HG03108 (cell line): ENCODE measurements at regions not wholly inside any gene's neighbourhood (a gene's known extent, or its start where the extent isn't known, plus 50 kb on each side); places are given as distances from the start of the nearest gene placed in this dataset.
"Not testable (repeated sequence)": the region's sequence is repeated elsewhere in the genome, so short reads cannot be mapped to it uniquely, and the experiment has no call there.

Experiments used
- ATAC-seq: cut with Tn5 transposase; IDR thresholded peaks from one replicate; pipeline ENCODE4 v1.9.1; 2021; ENCODE audit warnings: moderate library complexity; ENCODE audit not compliant: unreplicated experiment

GRCh38 chr14:77985211-77985615 lies 185.0 kb upstream of the NRXN3 start:
- no peak for ATAC-seq

- no peak for ATAC-seq
These were observed 183.4 kb upstream of the NRXN3 start for GRCh38 chr14:77986773-77987172.

GRCh38 chr14:77988096-77988870 lies 181.9 kb upstream of the NRXN3 start:
- no peak for ATAC-seq

DNA sequence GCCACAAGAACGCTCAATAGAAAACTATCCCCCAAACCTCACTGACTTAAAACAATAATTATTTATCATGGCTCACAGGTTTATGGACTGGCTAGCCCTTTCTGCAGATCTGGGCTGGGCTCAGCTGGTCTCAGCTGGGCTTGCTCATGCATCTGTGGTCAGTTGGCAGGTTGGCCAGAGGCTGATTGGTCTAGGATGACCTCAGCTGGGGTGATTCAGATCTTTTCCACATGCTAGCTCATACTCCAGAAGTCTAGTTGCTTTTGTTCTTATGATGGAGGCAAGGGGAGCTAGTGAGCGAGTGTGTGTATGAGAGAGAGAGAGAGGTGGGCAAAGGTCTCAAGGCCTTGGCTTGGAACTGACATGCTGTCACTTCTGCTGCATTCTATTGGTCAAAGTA lies 181.2 kb upstream of the NRXN3 start:
- ATAC-seq, result no peak

DNA sequence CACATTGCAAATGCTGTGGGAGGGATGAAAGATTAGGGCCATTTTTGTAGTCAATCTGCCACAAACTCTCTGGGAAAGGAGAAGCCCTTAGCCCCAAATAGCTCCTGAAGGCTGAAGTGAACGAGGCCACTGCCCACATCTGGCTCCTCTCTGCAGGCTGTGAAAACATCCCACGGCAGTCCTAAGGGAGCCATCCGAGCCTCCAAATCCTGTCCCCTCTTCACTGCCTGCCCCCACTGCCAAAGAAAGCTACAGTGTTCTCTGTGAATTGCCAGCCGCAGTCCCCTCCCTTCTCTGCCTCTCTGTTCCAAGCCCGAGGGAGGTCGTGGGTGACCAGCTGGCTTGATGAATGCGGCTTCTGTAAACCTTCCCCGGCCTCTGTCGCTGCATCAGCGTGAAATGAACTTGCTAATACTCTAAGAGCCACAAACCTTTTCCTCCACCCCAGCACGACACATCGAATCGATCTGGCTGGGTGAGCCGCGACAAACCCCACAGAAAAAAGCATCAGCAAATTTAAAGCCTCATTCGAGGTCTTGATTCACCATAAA lies 180.7 kb upstream of the NRXN3 start:
- ATAC-seq, result no peak

DNA sequence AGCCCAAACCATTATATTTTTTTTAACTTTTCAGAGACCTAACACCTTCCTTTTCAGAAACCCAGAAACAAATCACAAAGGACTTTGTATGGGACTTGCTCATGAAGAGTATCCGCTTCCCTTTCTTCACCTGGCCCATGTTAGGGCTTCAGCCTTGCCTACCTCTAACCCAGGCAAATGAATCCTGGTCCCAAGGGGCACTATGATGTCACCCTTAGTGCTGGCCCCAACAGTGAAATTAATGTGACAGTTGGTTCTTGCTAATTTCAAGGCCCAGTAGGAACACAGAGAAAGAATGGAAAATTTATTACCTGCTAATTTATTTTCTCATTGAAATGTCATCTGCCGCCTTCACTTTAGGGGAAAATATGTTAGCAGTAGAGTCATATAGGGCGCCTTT lies 179.8 kb upstream of the NRXN3 start:
- ATAC-seq, result no peak

DNA sequence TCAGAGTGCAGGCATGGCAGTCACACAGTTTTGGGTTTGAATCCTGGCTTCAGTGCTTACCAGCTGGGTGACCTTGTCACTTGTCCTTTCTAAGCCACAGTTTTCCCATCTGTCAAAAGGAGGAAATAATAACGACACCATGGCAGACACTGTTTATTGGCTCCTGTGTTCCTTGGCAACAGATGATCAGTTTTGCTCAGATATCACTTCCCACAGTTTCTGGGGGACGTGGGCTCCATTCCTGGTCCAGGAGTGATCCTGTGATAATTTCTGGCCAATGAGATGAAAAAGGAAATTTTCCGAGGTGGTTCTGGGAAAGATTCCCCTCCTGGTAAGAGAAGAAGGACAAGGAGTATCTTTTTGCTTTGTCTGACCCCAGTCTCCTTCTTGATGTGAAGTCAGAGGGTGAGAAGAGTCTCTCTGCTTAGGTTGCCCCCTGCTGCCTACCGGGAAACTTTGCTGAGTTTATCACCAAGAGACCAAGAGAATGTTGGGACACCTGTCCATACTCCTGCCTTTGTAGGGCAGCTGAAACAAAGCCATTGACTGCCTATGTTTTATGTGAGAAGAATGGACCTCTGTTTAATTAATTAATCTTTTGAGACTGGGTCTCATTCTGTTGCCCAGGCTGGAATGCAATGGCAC lies 178.9 kb upstream of the NRXN3 start:
- no peak for ATAC-seq

GRCh38 chr14:78005325-78005724 lies 164.8 kb upstream of the NRXN3 start:
- ATAC-seq, result peak; percentile 87

- no peak for ATAC-seq
These were observed 163.0 kb upstream of the NRXN3 start for GRCh38 chr14:78007160-78007559.

DNA sequence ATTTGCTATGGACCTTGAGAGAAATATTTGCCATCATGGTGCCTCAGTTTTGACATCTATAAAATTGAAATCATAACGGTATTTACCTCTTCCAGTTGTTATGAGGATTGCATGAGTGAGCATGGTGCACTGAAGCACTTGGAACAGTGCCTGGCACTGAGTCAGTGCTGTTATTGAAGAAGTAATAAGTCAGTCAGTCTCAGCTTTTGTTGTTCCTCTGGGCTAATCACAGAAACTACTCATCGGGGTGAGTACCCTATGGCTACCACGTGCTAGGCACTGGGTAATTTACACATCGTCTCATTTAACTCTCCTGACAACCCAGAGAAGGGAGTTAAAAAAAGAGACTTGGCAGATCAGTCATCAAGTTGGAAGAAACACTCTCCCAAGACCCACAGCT lies 159.5 kb upstream of the NRXN3 start:
- no peak for ATAC-seq

GRCh38 chr14:78013911-78014310 lies 156.3 kb upstream of the NRXN3 start:
- not testable (repeated sequence) for ATAC-seq

GRCh38 chr14:78016532-78016931 lies 153.6 kb upstream of the NRXN3 start:
- no peak for ATAC-seq

- no peak for ATAC-seq
These were observed 151.9 kb upstream of the NRXN3 start for GRCh38 chr14:78018283-78018682.

- ATAC-seq, result no peak
These were observed 148.1 kb upstream of the NRXN3 start for GRCh38 chr14:78022059-78022458.

- no peak for ATAC-seq
These were observed 147.1 kb upstream of the NRXN3 start for GRCh38 chr14:78023112-78023511.

DNA sequence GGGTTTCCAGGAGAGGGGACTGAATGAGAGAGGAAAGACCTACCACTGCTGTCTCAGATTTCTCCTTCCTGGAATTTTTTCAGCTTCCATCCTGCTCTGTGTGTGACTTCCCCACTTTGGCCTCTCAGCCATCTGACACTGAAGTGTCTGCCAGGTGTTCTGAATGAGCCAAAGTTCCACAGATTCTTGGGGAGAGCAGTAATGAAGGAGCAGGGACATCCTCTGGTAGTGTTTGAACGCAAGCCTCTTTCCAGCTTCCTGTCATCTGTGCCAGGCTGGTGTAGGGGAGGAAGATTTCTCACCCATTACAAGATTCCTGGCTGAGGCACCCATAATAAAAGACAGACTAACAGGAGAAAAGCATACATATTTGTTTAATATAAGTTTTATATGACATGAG lies 141.7 kb upstream of the NRXN3 start:
- ATAC-seq, result no peak

- ATAC-seq, result no peak
These were observed 140.4 kb upstream of the NRXN3 start for GRCh38 chr14:78029601-78030372.

GRCh38 chr14:78043349-78043748 lies 126.8 kb upstream of the NRXN3 start:
- no peak for ATAC-seq

DNA sequence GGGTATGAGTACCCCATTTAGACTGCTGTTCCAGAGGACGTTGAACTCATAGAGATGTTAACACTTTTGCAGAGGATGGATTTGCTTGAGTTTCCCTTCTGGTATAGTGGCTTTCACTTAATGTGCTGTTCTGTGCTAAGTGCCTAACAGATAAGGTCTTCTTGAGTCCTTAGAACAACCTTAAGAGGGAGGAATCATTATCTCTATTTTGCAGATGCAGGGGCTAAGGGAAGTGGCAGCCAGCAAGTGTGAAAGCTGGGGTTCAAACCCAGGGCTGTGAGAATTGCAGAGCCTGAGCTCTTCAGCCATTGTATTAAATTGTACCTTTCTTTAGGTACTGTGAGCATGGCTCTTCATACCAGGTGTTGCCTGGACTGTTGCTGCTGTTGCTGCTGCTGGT lies 122.1 kb upstream of the NRXN3 start:
- ATAC-seq, result no peak

DNA sequence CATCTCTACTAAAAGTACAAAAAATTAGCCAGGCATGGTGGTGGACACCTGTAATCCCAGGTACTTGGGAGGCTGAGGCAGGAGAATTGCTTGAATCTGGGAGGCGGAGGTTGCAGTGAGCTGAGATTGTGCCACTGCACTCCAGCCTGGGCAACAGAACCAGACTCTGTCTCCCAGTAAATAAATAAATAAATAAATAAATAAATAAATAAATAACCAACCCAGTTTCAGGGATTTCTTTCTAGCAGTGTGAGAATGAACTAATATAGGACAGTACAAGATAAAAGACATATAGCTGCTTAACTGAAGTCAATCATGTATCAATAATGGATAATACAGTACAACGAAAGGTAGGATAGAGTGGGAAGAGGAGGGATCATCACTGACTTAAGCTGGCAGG lies 113.3 kb upstream of the NRXN3 start:
- not testable (repeated sequence) for ATAC-seq

GRCh38 chr14:78070344-78070743 lies 99.8 kb upstream of the NRXN3 start:
- no peak for ATAC-seq
